ENCODE measurements at regions not wholly inside any gene's neighbourhood (a gene's known extent, or its start where the extent isn't known, plus 50 kb on each side); places are given as distances from the start of the nearest gene placed in this dataset.

GRCh38 chr1:21344098-21344749 is 54.0 kb upstream of the ECE1 start:
- no peak for TF ChIP-seq ZNF121 (tag by site-specific recombination; IDR thresholded peaks at IDR 0.05)
- no peak for TF ChIP-seq HOXA7 (CRISPR knock-in tag; IDR thresholded peaks at IDR 0.05; ENCODE audit: borderline replicate concordance)
- TF ChIP-seq GLIS1 (tag by site-specific recombination; IDR thresholded peaks at IDR 0.05): peak; percentile 26; the same call in 1 of the 2 replicates
- no peak for TF ChIP-seq ZNF114 (tag by site-specific recombination; IDR thresholded peaks at IDR 0.05)
- no peak for TF ChIP-seq ZNF561 (tag by site-specific recombination; IDR thresholded peaks at IDR 0.05; ENCODE audit: borderline replicate concordance)
- TF ChIP-seq KLF16 (tag by site-specific recombination; IDR thresholded peaks at IDR 0.05): no peak
- TF ChIP-seq ZNF292 (tag by site-specific recombination; IDR thresholded peaks at IDR 0.05; ENCODE audit: borderline replicate concordance, low read depth): no peak
- peak; percentile 54; the same call in 1 of the 2 replicates for TF ChIP-seq HIC1 (tag by site-specific recombination; IDR thresholded peaks at IDR 0.05)
- no peak for TF ChIP-seq ZFHX2 (tag by site-specific recombination; conservative IDR thresholded peaks at IDR 0.05)
- ChIA-PET POLR2A (interaction anchor here (1.2 to 1.9 kb wide), 3 partner anchors 9 to 24 kb away, joined by 3 to 6 read pairs (median 3); no protein-coding TSS in a partner anchor), CTCF (interaction anchor here (0.7 to 2.2 kb wide), 4 partner anchors 10 to 145 kb away, joined by 3 to 8 read pairs (median 4); no protein-coding TSS in a partner anchor)
- no peaks in the 10 kb centered on the region for H3K9me3 ChIP-seq (ENCODE audit: control insufficient read depth, insufficient read depth, low read depth, low read length)
- peak overlapping the region; percentile 74; the same call in 1 of the 2 replicates for H3K27ac ChIP-seq (ENCODE audit: extremely low read depth, low read depth, low read length)
- H3K4me3 ChIP-seq (ENCODE audit: low read depth, low read length): peak overlapping the region; percentile 66
- H3K36me3 ChIP-seq (ENCODE audit: control insufficient read depth in 2 of 2, insufficient read depth in 1 of 2, low read length in 2 of 2): no peaks in the 10 kb centered on the region
- H3K4me1 ChIP-seq (ENCODE audit: control insufficient read depth, insufficient read depth, low read length): peaks cover 14% of the 10 kb centered on the region

GRCh38 chr1:21342961-21343838 is 52.9 kb upstream of the ECE1 start:
- no peaks in the 10 kb centered on the region for H3K36me3 ChIP-seq (ENCODE audit: control insufficient read depth in 2 of 2, insufficient read depth in 1 of 2, low read length in 2 of 2)
- H3K27ac ChIP-seq (ENCODE audit: extremely low read depth, low read depth, low read length): no peak overlapping the region
- no peak overlapping the region for H3K4me3 ChIP-seq (ENCODE audit: low read depth, low read length)
- H3K4me1 ChIP-seq (ENCODE audit: control insufficient read depth, insufficient read depth, low read length): peaks cover 24% of the 10 kb centered on the region
- H3K9me3 ChIP-seq (ENCODE audit: control insufficient read depth, insufficient read depth, low read depth, low read length): no peaks in the 10 kb centered on the region
- CTCF ChIA-PET: interaction anchor here (0.7 to 2.2 kb wide), 3 partner anchors 25 to 146 kb away, joined by 3 to 8 read pairs (median 4); no protein-coding TSS in a partner anchor
- TF ChIP-seq ZNF768 (tag by site-specific recombination; IDR thresholded peaks at IDR 0.05): no peak
- TF ChIP-seq PRDM10 (tag by site-specific recombination; IDR thresholded peaks at IDR 0.05): peak; percentile 42; the same call in 1 of the 2 replicates
- TF ChIP-seq WT1 (tag by site-specific recombination; IDR thresholded peaks at IDR 0.05): peak; percentile 78
- TF ChIP-seq PRDM1 (tag by site-specific recombination; IDR thresholded peaks at IDR 0.05): 0 out of 2 replicates have a peak, but pooled peaks have one; percentile 56
- POLR2A ChIA-PET: interaction anchor here (0.5 kb wide), 1 partner anchor 130 kb away, joined by 3 read pairs; no protein-coding TSS in a partner anchor

Data from HEK293 (cell line).